Ovary (tissue), 7 donors: ENCODE measurements at regions not wholly inside any gene's neighbourhood (a gene's known extent, or its start where the extent isn't known, plus 50 kb on each side); places are given as distances from the start of the nearest gene placed in this dataset.

Source experiments
- DNase-seq, 5 donors: peaks; one replicate each; pipeline ENCODE4 v3.0.0-alpha.2; 2019 to 2020
- H3K27ac ChIP-seq, 2 donors: fragments of 200-600 bp; one replicate each; pipeline versions ENCODE4 v1.5.1 to v1.8.0; 2019 to 2022
- H3K27me3 ChIP-seq: fragments of 200-600 bp; one replicate; pipeline ENCODE4 v1.8.0; 2022
- H3K36me3 ChIP-seq: fragments of 200-600 bp; sonication (generic); one replicate; pipeline ENCODE4 v1.5.1; 2019
- H3K4me1 ChIP-seq: one replicate; pipeline ENCODE4 v1.8.1; 2013; ENCODE audit warnings: mild to moderate bottlenecking, moderate library complexity; ENCODE audit not compliant: insufficient read depth
- H3K4me3 ChIP-seq: fragments of 200-600 bp; sonication (generic); one replicate; pipeline ENCODE4 v1.5.1; 2017
- H3K9me3 ChIP-seq, 2 donors: fragments of 200-600 bp in 1 of 2; sonication (generic) in 1 of 2; one replicate each; pipeline versions ENCODE4 v1.5.1 to v1.8.1; 2013 to 2019; ENCODE audit warnings: mild to moderate bottlenecking in 1 of 2, moderate library complexity in 1 of 2
- CTCF ChIP-seq, 3 donors: fragments of 450-650 bp in 2 of 3; fragments of 200-600 bp in 1 of 3; IDR thresholded peaks; one replicate each; pipeline versions ENCODE4 v1.5.1 to v1.8.0; 2016 to 2022; ENCODE audit warnings: antibody characterized with exemption in 3 of 3, mild to moderate bottlenecking in 1 of 3
- EP300 ChIP-seq: sonication (generic); formaldehyde crosslinking; IDR thresholded peaks from one replicate; pipeline ENCODE4 v1.6.1; 2017; ENCODE audit warnings: antibody characterized with exemption
- POLR2A ChIP-seq: fragments of 450-650 bp; IDR thresholded peaks from one replicate; pipeline ENCODE4 v1.6.1; 2017; ENCODE audit warnings: antibody characterized with exemption, mild to moderate bottlenecking, moderate library complexity
- WGBS, 3 donors: extraction: QIAGEN DNeasy Blood & Tissue Kit in 1 of 3; methylation state at CpG; one replicate each; pipeline versions ENCODE4 v1.1.5 to v1.1.7; 2013 to 2017; 5-methylcytosine and 5-hydroxymethylcytosine counted together
- intact Hi-C, 4 donors: fragments of 100-400 bp; cut with DNase I; formaldehyde crosslinking; loops; one replicate each; pipeline versions ENCODE4 v1.11.0 to v1.15.1; 2022 to 2023
- donor health status: DM: no; HTN: no; CAD: no; lungs with moderate emphysema.
- donor health status: DM: no; HTN: no; CAD: no.
- donor health status: Bipolar disorder and iron deficiency.
- donor health status: DM: no; HTN: no; CAD: no.
- donor health status: DM: yes; HTN: yes; CAD: no.

DNA sequence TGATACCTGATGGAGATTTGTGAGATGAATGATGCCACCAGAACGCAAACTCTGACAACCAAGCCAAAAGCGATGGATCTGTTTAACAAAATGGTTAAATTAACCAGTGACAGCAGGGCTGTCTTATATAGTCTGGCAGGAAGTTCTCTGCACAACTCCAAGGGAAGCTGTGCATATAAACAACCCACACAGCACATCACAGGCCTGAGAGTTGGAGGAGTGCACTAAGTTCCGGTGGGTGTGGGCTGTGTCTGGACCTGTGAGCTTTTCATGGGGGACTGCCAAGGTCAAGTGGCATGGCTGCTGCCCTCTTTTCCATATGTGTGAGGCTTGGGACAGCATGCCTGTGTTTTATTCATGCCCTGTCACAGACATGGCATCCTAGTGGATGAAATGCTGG, 414.6 kb upstream of the TRIB2 start:
- no peak overlapping the region for H3K27ac ChIP-seq
- H3K4me3 ChIP-seq: no peak overlapping the region
- WGBS, 3 donors: 85 to 89% (median 85%) methylated on average over 3 of the region's 3 CpGs
- H3K27me3 ChIP-seq: no peaks in the 10 kb centered on the region
- no peaks in the 10 kb centered on the region for H3K36me3 ChIP-seq
- no peak for TF ChIP-seq POLR2A
- TF ChIP-seq EP300: no peak
- TF ChIP-seq CTCF (IDR thresholded peaks at IDR 0.05): no peak
- H3K9me3 ChIP-seq: no peaks in the 10 kb centered on the region
- no peaks in the 10 kb centered on the region for H3K4me1 ChIP-seq
- intact Hi-C loops: no loop called here
- no peak for DNase-seq

GRCh38 chr2:12302691-12303090, 414.0 kb upstream of the TRIB2 start:
- WGBS, 3 donors: 97 to 100% (median 99%) methylated on average over 3 of the region's 3 CpGs
- DNase-seq: no peak
- TF ChIP-seq CTCF (IDR thresholded peaks at IDR 0.05): no peak
- TF ChIP-seq POLR2A: no peak
- no peak for TF ChIP-seq EP300
- Histone ChIP-seq H3K4me3 (no peak overlapping the region), H3K4me1 (no peaks in the 10 kb centered on the region), H3K27me3 (no peaks in the 10 kb centered on the region), H3K9me3 (no peaks in the 10 kb centered on the region), H3K27ac (no peak overlapping the region), H3K36me3 (no peaks in the 10 kb centered on the region)
- intact Hi-C loops: no loop called here

DNA sequence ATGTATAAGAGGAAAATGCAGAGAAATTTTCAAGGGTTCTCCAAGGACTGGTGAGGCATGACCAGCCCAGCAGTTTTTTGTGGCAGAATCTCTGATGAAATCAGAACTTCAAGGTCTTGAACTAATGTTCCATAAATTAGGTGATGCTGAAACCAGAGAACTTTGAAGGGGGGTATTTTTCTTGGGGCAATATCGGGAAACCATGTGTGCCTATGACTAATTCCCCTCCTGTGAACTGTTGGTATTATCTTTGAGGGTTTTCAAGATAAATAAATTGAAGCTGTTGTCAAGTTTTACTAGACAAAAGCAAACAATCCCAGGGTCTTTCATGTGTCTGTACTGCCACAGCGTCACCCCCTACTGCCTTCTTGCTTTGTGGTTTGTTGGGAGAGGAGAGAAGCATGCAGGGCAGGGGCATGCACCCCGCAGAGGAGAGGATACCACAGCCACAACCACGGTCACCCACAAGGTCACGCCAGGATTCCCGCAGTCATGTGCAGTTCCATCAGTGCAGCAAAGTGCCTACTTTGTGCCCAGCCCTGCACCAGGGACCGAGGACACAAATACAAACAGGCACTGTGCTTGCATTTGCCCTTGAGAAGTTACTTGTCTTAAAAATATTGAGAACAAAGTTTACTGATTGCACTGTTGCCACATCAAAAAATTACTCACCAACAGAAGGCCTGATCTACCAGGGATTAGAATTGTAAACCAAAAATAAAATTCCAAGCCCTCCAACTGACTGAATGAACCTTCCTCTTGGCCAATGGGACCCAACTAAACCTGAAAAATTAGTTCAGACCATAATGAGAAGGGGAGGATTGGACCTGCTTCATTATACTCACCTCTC, 413.3 kb upstream of the TRIB2 start:
- intact Hi-C loops: no loop called here
- H3K36me3 ChIP-seq: no peaks in the 10 kb centered on the region
- WGBS, 3 donors: 83 to 87% (median 87%) methylated on average over 7 of the region's 7 CpGs
- no peaks in the 10 kb centered on the region for H3K9me3 ChIP-seq
- H3K27me3 ChIP-seq: no peaks in the 10 kb centered on the region
- DNase-seq: no peak
- H3K4me3 ChIP-seq: no peak overlapping the region
- no peak for TF ChIP-seq CTCF (IDR thresholded peaks at IDR 0.05)
- no peak for TF ChIP-seq POLR2A
- TF ChIP-seq EP300: no peak
- H3K27ac ChIP-seq: no peak overlapping the region
- H3K4me1 ChIP-seq: no peaks in the 10 kb centered on the region

GRCh38 chr2:12304564-12305171, 412.1 kb upstream of the TRIB2 start:
- WGBS, 3 donors: 36 to 42% (median 36%) methylated on average over 2 of the region's 2 CpGs
- Histone ChIP-seq H3K4me3 (no peak overlapping the region), H3K9me3 (no peaks in the 10 kb centered on the region), H3K27me3 (no peaks in the 10 kb centered on the region), H3K36me3 (no peaks in the 10 kb centered on the region), H3K27ac (no peak overlapping the region), H3K4me1 (no peaks in the 10 kb centered on the region)
- TF ChIP-seq EP300 (no peak), CTCF (IDR thresholded peaks at IDR 0.05) (no peak), POLR2A (no peak)
- no peak for DNase-seq
- intact Hi-C loops: no loop called here
